LNCAP (cell line): ENCODE measurements at regions not wholly inside any gene's neighbourhood (a gene's known extent, or its start where the extent isn't known, plus 50 kb on each side); places are given as distances from the start of the nearest gene placed in this dataset.

Experiments used
- TF ChIP-seq, protein P1 (sequence below): fragments of 450-650 bp; IDR thresholded peaks from 2 replicates; pipeline ENCODE4 v1.5.1; 2017; ENCODE audit warnings: mild to moderate bottlenecking

DNA sequence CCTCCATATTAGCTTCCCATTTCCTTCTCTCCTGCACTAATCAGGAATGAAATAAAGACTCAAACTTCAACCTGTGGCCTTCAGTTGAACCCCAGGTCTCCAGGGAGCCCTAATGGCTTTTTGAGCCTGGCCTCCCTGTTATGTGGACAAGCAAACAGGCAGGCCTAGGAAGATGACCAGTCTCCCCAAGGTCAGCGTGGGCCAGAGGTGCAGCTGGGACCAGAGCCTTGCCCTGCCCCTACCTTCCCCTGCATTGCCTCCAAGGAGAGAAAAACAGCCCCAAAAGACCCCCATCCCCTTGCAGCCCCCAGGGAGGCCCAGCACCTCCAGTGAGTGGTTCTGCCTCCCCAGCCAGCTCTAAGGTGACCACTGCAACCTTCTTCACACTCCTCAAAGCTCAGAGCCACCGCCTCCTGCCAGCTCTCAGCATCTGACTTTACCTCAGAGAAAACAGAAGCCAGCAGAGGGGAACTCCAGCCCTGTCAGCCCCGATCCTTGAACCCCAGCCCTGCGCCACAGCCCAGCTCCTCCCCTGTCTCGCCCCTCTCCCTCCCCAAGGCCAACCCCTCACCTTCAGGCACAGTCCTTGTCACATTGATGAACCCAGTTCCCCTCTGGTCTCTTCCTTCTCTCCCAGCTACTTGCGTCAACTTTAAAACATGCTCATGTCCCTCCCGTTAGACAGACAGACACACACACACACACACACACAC, 59.5 kb upstream of the ID2 start:
- TF ChIP-seq, protein P1, sequence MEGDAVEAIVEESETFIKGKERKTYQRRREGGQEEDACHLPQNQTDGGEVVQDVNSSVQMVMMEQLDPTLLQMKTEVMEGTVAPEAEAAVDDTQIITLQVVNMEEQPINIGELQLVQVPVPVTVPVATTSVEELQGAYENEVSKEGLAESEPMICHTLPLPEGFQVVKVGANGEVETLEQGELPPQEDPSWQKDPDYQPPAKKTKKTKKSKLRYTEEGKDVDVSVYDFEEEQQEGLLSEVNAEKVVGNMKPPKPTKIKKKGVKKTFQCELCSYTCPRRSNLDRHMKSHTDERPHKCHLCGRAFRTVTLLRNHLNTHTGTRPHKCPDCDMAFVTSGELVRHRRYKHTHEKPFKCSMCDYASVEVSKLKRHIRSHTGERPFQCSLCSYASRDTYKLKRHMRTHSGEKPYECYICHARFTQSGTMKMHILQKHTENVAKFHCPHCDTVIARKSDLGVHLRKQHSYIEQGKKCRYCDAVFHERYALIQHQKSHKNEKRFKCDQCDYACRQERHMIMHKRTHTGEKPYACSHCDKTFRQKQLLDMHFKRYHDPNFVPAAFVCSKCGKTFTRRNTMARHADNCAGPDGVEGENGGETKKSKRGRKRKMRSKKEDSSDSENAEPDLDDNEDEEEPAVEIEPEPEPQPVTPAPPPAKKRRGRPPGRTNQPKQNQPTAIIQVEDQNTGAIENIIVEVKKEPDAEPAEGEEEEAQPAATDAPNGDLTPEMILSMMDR = no peak

DNA sequence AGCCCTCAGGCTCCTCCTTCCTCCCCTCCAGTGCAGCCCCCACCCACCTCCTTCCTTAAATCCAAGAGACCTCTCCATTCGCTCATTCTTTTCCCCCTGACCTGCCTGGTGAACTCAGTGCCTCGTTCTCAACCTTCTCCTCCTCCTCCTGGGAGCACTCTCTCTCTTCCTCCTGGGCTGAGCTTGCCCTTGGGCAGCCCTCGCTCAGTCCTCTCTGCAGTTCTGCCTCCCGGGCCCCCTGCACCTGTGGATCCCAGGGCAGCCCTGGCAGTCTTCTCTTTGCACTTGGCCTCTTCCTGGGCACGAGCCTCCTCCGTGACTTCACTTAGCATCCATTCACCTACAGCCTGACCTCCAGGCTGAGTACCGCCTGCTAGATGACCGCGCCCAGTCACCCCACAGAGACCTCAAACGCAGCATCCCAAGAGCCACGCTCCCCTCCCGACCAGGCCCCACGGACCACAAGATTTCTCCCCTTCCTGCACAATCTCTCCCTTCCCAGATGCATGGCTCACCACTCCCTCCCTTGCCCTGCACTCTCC, 58.9 kb upstream of the ID2 start:
- TF ChIP-seq, protein P1 = no peak

- TF ChIP-seq, protein P1 = no peak
Observed at GRCh38 chr2:8623576-8623957, 58.3 kb upstream of the ID2 start.

DNA sequence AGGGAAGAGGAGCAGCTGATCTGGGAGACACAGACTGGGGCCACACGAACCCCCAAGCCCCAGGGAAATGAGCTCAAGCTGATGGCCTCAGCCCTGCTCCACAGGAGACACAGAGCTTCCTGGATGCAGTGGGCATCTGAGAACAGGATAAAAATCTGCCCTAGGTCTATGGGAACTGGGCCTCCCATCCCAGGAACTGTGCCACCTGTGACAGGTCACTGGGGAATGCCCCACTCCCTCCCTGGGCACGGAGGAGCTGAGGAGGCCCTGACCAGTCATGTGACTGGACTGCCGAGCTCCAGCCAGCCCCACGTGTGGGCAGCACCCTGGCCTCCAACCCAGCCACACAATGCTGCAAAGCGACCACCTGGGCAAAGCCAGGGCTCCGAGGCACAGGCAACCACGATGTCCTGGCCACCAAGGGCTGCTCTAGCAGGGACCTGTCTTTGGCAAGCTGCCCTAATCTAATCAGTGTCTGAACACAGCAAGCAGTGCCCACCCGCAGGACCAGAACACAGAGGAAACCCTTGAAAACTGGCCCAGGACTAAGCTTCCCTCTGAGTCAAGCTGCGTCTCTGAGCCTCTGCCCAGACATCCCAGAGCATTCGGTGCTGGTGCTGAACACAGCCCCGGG, 57.8 kb upstream of the ID2 start:
- TF ChIP-seq, protein P1 = no peak

GRCh38 chr2:8624855-8625398, 56.9 kb upstream of the ID2 start:
- TF ChIP-seq, protein P1 = no peak

DNA sequence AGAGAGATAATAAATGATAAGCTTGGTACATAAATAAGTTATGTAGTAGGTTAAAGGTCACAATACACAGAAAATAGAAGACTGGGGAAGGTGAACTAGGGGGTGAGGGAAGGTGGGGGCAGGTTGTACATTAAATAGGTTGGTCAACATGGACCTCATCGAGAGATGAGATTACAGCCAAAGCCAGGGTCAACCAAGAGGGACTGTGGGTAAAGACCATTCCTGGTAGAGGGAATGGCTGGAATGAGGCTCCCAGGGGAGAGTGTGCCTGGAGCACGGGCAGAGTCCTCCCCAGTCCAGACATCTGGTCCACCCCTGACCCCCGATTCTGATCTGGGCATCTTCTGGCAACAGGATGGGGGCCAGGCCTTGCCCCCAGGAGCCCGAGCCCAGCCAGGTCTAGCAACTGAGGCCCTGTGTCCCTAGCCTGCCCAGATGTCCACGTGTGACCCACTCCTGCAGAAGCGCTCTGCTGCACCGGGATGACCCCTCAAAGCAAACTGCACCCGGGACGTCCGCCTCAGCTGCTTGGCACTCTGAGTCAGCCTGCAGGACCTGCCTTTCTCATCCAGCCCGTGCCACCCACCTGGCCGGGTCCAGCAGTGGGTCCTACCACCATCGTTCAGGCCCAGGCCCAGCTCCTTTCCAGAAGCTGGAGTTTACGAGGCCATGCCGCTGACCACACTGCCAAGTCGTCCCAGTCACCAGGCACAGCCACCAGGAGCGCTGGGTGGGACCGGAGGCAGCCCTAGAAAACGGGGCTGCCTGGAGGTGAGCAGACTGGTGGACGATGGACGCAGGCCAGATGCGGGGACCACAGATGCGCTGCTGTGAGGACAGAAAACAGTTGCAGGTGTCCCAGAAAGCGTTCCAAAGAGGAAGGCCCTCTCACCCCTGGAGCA, 56.2 kb upstream of the ID2 start:
- TF ChIP-seq, protein P1 = no peak

- TF ChIP-seq, protein P1 = no peak
Observed at GRCh38 chr2:8626572-8626971, 55.3 kb upstream of the ID2 start.
